ENCODE measurements at regions not wholly inside any gene's neighbourhood (a gene's known extent, or its start where the extent isn't known, plus 50 kb on each side); places are given as distances from the start of the nearest gene placed in this dataset.

DNA sequence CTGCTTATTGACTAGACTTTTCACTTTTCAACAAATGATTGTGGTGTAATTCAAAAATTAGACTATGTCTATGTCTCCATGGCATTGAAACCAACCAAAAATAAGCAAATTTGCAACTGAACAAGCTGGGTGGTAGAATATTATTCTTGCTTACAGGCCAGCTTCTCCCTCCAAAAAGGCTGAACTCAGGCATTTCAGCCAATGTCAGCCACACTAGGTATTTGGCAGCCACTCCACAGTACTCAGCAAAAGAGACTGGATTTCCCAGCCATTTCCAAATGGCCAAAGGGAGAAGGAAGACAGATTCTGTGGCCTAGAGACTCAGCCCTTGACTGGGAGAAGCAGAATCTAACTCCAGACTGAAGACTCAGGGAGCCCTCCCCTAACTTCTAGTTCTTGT lies 121.8 kb upstream of the IRX5 start:
- in situ Hi-C loops (cut with HindIII; ENCODE audit: low pct_ligation_motif_present, low sequenced_read_pairs), result no loop called here
- H3K27ac ChIP-seq, result no peak overlapping the region
- TF ChIP-seq, protein P1, sequence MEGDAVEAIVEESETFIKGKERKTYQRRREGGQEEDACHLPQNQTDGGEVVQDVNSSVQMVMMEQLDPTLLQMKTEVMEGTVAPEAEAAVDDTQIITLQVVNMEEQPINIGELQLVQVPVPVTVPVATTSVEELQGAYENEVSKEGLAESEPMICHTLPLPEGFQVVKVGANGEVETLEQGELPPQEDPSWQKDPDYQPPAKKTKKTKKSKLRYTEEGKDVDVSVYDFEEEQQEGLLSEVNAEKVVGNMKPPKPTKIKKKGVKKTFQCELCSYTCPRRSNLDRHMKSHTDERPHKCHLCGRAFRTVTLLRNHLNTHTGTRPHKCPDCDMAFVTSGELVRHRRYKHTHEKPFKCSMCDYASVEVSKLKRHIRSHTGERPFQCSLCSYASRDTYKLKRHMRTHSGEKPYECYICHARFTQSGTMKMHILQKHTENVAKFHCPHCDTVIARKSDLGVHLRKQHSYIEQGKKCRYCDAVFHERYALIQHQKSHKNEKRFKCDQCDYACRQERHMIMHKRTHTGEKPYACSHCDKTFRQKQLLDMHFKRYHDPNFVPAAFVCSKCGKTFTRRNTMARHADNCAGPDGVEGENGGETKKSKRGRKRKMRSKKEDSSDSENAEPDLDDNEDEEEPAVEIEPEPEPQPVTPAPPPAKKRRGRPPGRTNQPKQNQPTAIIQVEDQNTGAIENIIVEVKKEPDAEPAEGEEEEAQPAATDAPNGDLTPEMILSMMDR (IDR thresholded peaks at IDR 0.05; ENCODE audit: low read depth, low read length, missing control alignments), result no peak
- no peak overlapping the region for H3K4me3 ChIP-seq (ENCODE audit: low read depth, low read length)
- no peak for DNase-seq
- no peaks in the 10 kb centered on the region for H3K36me3 ChIP-seq (replicated peaks)
- H3K27me3 ChIP-seq (replicated peaks), result no peaks in the 10 kb centered on the region

DNA sequence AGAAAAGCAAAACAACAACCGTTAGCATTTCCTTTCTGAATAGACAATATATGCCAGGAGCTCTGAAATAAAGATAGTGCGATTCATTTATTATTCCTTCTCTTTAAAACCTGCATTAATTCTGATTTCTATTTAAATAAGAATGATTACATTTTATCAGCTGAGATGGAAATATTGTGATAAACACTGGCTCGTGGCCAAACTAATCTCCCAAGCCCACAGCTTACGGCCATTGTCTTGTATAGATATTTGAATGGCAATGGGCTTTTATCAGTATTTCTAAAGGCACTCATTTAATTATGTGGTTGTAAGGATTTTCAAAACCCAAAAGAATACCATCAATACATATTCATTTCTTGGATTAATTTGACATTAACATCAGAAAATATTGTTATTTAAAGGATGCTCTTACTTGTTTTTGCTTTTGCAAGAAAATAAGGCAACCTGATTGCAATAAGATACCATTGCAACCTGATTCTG lies 123.7 kb upstream of the IRX5 start:
- H3K36me3 ChIP-seq (replicated peaks), result no peaks in the 10 kb centered on the region
- in situ Hi-C loops (cut with HindIII; ENCODE audit: low pct_ligation_motif_present, low sequenced_read_pairs), result no loop called here
- TF ChIP-seq, protein P1 (IDR thresholded peaks at IDR 0.05; ENCODE audit: low read depth, low read length, missing control alignments), result no peak
- H3K27me3 ChIP-seq (replicated peaks), result no peaks in the 10 kb centered on the region
- no peak for DNase-seq
- H3K4me3 ChIP-seq (ENCODE audit: low read depth, low read length), result no peak overlapping the region
- no peak overlapping the region for H3K27ac ChIP-seq

DNA sequence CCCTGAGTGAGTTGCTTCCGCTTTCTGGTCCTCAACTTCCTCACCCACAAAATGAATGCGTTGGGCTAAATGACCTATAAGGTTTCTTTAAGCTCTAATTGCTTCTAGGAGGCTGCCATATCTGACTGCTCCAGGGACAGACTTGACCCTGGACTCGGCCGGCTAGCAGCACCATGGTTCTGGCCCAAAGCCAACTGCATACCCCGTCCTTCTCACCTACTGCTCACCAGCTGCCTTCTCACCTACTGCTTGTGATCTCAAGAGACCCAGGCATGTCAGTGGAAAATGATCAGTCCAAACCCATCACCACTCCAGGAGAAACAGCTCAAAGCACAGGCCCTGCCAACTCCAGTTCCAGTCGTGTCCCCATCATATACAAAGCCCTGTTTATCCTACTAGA lies 124.3 kb upstream of the IRX5 start:
- no peak overlapping the region for H3K4me3 ChIP-seq (ENCODE audit: low read depth, low read length)
- H3K27ac ChIP-seq, result no peak overlapping the region
- TF ChIP-seq, protein P1 (IDR thresholded peaks at IDR 0.05; ENCODE audit: low read depth, low read length, missing control alignments), result no peak
- in situ Hi-C loops (cut with HindIII; ENCODE audit: low pct_ligation_motif_present, low sequenced_read_pairs), result no loop called here
- no peaks in the 10 kb centered on the region for H3K36me3 ChIP-seq (replicated peaks)
- DNase-seq, result no peak
- H3K27me3 ChIP-seq (replicated peaks), result no peaks in the 10 kb centered on the region

DNA sequence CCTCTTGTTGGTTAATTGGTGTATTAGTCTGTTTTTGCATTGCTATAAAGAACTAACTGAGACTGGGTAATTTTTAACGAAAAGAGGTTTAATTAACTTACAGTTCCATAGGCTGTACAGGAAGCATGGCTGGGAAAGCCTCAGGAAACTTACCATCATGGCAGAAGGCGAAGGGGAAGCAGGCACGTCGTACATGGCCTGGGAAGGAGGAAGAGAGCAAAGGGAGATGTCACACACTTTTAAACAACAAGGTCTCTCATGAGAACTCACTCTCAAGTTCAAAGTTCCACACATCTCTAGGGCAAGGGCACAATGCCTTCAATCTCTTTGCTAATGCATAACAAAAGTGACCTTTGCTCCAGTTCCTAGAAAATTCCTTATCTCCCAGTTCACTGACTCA lies 125.0 kb upstream of the IRX5 start:
- Histone ChIP-seq H3K27ac (no peak overlapping the region), H3K27me3 (replicated peaks) (no peaks in the 10 kb centered on the region), H3K36me3 (replicated peaks) (no peaks in the 10 kb centered on the region), H3K4me3 (ENCODE audit: low read depth, low read length) (no peak overlapping the region)
- in situ Hi-C loops (cut with HindIII; ENCODE audit: low pct_ligation_motif_present, low sequenced_read_pairs), result no loop called here
- TF ChIP-seq, protein P1 (IDR thresholded peaks at IDR 0.05; ENCODE audit: low read depth, low read length, missing control alignments), result no peak
- no peak for DNase-seq

DNA sequence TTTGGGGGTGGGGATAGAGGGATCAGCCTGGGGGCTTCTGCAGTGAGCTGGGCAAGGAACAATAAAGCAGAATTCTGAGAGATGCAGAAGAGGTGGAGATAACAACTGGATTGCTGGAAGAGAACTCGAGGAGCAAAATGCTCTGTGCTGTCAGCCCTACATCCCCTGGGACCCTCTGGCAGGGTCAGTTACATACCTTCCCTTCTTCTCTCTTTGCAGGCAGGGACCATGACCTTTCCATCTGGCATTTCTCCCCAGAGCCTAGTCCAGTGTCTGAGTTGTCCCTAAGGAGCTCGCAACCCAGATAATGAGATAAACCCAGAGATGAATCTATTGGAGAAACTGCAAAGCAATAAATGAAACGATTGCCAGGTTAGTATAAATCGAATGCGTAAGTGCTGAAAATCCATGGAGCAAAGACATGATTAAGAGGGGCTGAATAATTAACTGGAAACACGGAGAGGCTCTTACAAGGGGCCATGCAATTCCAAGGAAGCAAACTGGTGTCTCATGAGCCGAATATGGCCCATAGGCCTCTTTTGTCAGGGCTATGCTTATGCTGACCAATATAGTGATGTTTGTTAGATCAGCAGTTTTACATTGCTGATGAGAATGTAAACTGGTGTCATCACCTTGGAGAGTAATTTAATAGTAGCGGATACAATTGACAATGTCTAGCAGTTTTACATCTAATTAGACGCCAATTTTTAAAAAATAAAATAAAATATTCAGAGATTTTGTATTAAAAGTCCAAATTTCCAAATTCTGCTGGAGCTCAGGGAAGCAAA lies 129.4 kb upstream of the IRX5 start:
- DNase-seq, result no peak
- H3K4me3 ChIP-seq (ENCODE audit: low read depth, low read length), result no peak overlapping the region
- no peaks in the 10 kb centered on the region for H3K36me3 ChIP-seq (replicated peaks)
- no peak overlapping the region for H3K27ac ChIP-seq
- TF ChIP-seq, protein P1 (IDR thresholded peaks at IDR 0.05; ENCODE audit: low read depth, low read length, missing control alignments), result no peak
- H3K27me3 ChIP-seq (replicated peaks), result no peaks in the 10 kb centered on the region
- in situ Hi-C loops (cut with HindIII; ENCODE audit: low pct_ligation_motif_present, low sequenced_read_pairs), result no loop called here

DNA sequence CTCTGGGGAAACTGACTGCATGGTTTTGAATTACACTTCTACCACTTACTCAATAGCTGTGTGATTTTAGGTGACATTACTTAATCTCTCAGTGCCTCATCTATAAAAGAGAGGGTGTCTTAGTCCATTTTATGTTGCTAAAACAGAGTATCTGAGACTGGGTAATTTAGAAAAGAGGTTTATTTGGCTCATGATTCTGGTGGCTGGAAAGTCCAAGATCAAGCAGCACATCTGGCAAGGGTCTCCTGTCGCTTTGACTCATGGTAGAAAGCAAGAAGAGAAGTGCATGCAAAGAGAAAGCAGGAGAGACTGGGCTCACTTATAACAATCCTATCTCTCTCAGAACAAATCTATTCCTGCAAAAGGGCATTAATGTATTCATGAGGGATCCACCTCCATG lies 132.4 kb upstream of the IRX5 start:
- DNase-seq, result no peak
- TF ChIP-seq, protein P1 (IDR thresholded peaks at IDR 0.05; ENCODE audit: low read depth, low read length, missing control alignments), result no peak
- in situ Hi-C loops (cut with HindIII; ENCODE audit: low pct_ligation_motif_present, low sequenced_read_pairs), result no loop called here

More for the DNA sequence above, 132.4 kb upstream of the IRX5 start:
- no peak overlapping the region for H3K27ac ChIP-seq
- H3K36me3 ChIP-seq (replicated peaks), result no peaks in the 10 kb centered on the region
- H3K27me3 ChIP-seq (replicated peaks), result no peaks in the 10 kb centered on the region
- H3K4me3 ChIP-seq (ENCODE audit: low read depth, low read length), result no peak overlapping the region
